AG09319 (cell line): ENCODE measurements at regions not wholly inside any gene's neighbourhood (a gene's known extent, or its start where the extent isn't known, plus 50 kb on each side); places are given as distances from the start of the nearest gene placed in this dataset.

Source experiments
- DNase-seq: peaks from one replicate; pipeline ENCODE4 v3.0.0-alpha.2; 2010; ENCODE audit warnings: low read depth; ENCODE audit errors: extremely low read depth
- TF ChIP-seq, protein P1 (sequence below): IDR thresholded peaks from 2 replicates; pipeline ENCODE4 v1.5.1; 2011; ENCODE audit warnings: low read depth, mild to moderate bottlenecking, inconsistent platforms, low read length, moderate library complexity

DNA sequence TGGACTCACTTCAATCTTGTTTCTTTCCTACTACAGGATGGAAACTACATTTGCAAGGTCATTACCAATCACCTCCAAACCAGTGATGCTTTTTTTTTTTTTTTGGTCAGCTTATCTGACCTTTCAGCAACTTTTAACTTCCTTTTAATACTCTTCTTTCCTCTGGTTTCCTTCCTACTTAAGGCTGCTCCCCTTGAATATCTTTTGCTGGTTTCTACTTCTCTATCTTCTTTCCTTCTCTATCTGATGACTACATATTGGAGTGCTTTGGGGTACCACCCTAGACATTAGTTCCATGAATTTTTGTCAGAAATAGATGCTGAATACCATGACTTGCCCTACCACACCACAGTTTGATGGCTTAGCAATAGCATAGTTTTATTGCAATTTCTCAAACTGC, 197.7 kb upstream of the DDHD1 start:
- DNase-seq, result no peak

DNA sequence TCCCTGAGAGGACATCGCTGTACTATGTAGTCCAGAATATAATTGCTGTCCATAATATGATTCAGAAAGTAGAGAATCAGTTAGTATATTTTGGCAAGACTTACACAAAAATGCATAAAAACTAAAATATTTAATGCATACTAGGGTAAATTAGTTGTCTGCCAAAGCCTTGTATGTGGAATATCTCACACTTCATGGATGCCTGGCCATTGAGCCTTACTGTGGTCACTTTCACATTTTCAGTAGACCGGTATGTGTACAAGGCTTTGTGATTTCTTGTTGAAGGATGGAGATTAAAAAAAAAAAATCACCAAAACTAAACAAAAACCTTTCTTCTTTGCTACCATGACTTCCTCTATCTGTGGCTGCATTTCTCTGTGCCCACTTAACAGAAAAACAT, 197.3 kb upstream of the DDHD1 start:
- TF ChIP-seq, protein P1, sequence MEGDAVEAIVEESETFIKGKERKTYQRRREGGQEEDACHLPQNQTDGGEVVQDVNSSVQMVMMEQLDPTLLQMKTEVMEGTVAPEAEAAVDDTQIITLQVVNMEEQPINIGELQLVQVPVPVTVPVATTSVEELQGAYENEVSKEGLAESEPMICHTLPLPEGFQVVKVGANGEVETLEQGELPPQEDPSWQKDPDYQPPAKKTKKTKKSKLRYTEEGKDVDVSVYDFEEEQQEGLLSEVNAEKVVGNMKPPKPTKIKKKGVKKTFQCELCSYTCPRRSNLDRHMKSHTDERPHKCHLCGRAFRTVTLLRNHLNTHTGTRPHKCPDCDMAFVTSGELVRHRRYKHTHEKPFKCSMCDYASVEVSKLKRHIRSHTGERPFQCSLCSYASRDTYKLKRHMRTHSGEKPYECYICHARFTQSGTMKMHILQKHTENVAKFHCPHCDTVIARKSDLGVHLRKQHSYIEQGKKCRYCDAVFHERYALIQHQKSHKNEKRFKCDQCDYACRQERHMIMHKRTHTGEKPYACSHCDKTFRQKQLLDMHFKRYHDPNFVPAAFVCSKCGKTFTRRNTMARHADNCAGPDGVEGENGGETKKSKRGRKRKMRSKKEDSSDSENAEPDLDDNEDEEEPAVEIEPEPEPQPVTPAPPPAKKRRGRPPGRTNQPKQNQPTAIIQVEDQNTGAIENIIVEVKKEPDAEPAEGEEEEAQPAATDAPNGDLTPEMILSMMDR, result no peak
- DNase-seq, result no peak

More for the DNA sequence above, 197.7 kb upstream of the DDHD1 start:
- TF ChIP-seq, protein P1, result no peak

DNA sequence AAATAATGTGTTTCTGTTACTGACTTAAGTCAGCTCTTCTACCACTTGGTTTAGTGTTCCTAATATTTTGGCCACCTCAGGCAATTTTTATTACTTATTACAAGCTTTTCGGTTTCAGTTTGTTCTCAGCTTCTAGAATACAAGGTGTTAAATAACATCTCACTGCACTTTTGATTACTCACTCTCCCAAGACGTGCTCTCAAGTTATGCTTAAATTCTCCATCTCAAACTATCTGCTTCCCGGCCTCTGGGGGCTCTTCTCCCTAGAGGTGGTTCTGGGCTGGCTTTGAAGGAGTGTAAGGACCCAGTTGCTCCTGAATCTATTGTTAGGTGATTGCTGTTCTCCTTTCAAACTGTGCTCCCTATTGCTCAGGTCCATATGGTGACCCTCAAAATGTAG, 193.9 kb upstream of the DDHD1 start:
- DNase-seq, result no peak
- TF ChIP-seq, protein P1, result no peak

DNA sequence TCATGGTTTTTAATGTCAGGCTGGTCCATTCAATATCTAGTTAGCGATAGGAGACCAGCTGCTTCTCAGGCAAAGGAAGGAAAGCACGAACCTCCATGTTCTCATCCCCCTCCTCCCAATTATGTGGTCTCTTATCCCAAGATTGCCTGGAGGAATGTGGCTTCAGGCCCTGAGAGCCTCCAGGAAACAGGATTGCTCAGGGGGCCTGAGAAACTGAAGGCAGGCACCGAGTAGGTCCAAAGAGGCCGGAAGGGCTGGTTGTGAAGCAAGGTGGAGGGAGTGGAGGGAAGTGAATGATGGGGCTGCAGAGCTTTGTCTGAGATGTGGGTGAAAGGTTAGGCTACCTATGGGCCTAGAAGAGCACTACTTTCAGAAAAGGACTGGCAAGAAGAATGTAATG, 188.2 kb upstream of the DDHD1 start:
- no peak for DNase-seq
- TF ChIP-seq, protein P1, result no peak

DNA sequence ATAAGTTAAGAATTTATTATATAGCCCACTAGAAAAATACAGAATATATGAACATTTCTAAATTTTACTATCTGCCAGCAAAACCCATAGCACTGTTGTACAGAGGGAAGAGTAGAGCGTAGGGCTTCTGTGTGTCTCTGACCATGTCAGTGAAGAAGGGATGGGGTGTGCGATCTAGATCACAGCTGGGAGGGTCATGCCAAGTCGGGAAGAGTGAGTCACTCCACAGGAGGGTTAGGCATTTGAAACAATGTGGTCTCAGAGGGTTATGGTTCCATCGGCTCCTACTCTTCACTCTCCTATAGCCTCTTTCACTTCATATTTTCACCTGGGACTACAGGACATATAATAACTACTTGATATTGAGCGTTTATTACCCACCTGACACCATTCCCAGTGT, 185.1 kb upstream of the DDHD1 start:
- DNase-seq, result no peak
- TF ChIP-seq, protein P1, result no peak

DNA sequence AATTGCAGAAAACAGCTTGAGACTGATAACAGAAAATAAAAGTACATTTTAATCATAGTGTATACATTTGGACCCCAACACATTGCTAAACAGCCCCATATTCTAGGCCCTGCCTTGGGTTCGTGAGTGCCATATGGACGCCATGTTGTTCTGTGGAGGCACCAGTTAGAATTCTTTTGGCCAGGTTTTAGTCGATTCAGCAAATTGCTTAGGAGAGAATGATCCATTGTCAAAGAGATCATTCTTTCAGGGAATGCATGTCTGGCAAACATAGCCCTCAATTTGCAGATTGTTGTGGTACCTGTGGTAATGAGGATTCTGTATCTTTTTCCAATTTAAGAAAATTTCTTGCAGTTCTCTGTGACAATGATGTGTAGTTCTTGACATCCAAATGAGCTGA, 183.6 kb upstream of the DDHD1 start:
- TF ChIP-seq, protein P1, result no peak
- no peak for DNase-seq

DNA sequence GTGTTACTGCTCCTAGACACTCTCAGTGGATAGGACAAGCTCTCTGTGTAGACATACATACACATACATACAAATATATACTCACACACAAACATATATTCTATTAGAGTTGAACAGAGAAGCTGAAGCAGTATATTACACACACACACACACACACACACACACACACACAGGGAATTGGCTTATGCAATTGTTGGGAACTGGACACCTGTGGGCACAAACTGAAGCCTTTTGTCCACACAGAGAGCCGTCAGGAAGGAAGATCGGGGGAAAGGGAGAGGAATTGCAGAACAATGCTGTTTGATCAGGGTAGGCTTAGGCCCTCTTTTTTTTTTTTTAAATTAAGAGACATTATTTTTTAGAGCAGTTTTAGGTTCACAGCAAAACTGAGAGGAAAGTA, 180.7 kb upstream of the DDHD1 start:
- DNase-seq, result no peak
- TF ChIP-seq, protein P1, result no peak
